SJCRH30 (cell line): ENCODE measurements at regions not wholly inside any gene's neighbourhood (a gene's known extent, or its start where the extent isn't known, plus 50 kb on each side); places are given as distances from the start of the nearest gene placed in this dataset.
"Not testable (repeated sequence)": the region's sequence is repeated elsewhere in the genome, so short reads cannot be mapped to it uniquely, and the experiment has no call there.

Source experiments
- DNase-seq, 2 experiments: peaks; one replicate each; pipeline ENCODE4 v3.0.0-alpha.2; 2015 to 2020
- H3K27ac ChIP-seq: fragments of 250-450 bp; sonication (Bioruptor Pico); 2 replicates; pipeline ENCODE4 v1.5.1; 2020; ENCODE audit warnings: mild to moderate bottlenecking, moderate library complexity
- H3K27me3 ChIP-seq: fragments of 250-450 bp; sonication (Bioruptor Pico); 2 replicates; pipeline ENCODE4 v1.5.1; 2020; ENCODE audit warnings: mild to moderate bottlenecking, moderate library complexity
- H3K36me3 ChIP-seq: fragments of 250-450 bp; sonication (Bioruptor Pico); 2 replicates; pipeline ENCODE4 v1.5.1; 2020; ENCODE audit warnings: mild to moderate bottlenecking, moderate library complexity
- H3K4me1 ChIP-seq: fragments of 250-450 bp; sonication (Bioruptor Pico); 2 replicates; pipeline ENCODE4 v1.5.1; 2020; ENCODE audit warnings: mild to moderate bottlenecking, moderate library complexity
- H3K4me3 ChIP-seq: fragments of 250-450 bp; sonication (Bioruptor Pico); 2 replicates; pipeline ENCODE4 v1.5.1; 2020; ENCODE audit warnings: mild to moderate bottlenecking, moderate library complexity
- H3K9me3 ChIP-seq: fragments of 250-450 bp; sonication (Bioruptor Pico); replicated peaks from 2 replicates; pipeline ENCODE4 v1.5.1; 2020; ENCODE audit warnings: mild to moderate bottlenecking, moderate library complexity

GRCh38 chr15:62357431-62357830 is 192.3 kb upstream of the C2CD4B start:
- DNase-seq = no peak
- no peaks in the 10 kb centered on the region; the same call in 1 of the 2 replicates for H3K27me3 ChIP-seq
- H3K27ac ChIP-seq = no peak overlapping the region
- H3K4me1 ChIP-seq = no peaks in the 10 kb centered on the region
- no peaks in the 10 kb centered on the region for H3K36me3 ChIP-seq
- no peaks in the 10 kb centered on the region for H3K9me3 ChIP-seq
- no peak overlapping the region for H3K4me3 ChIP-seq

- H3K9me3 ChIP-seq = no peaks in the 10 kb centered on the region
- DNase-seq = no peak
- H3K4me1 ChIP-seq = no peaks in the 10 kb centered on the region
- H3K27me3 ChIP-seq = no peaks in the 10 kb centered on the region; the same call in 1 of the 2 replicates
- no peaks in the 10 kb centered on the region for H3K36me3 ChIP-seq
- H3K4me3 ChIP-seq = no peak overlapping the region
- no peak overlapping the region for H3K27ac ChIP-seq
These were observed 194.3 kb upstream of the C2CD4B start for GRCh38 chr15:62359416-62359815.

DNA sequence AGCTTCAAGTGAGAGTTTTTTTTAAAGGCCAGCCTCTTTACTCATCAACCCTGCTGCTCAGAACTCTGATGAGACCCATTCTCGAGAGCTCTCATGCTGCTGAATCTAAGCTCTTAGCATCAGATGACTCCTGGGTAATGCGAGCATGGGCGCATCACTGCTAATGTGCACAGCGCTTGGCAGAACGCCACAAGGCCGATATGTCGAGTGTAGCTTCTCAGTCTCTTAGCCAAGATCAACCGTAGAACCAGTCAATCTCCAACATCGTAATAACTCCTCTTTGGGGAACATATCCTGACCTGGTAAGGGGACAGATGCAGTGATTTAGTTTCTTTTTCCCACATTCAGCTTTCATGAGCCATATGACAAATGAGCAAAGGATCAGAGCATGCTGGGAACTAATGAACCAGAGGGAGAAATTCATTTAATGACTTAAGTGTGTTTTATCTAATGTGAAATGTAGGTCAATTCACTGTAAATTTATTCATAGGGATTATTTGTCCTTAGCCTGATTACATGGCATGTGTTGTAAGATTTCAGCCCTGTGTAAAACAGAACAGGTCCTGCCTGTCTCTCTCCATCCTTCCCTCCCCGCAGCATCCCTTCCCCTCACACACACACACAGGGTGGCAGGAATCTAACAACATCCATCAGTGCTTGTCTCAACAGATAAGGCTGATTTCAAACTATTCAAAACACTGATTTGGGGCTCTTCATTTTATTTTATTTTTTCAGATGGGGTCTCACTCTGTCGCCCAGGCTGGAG is 195.4 kb upstream of the C2CD4B start:
- Histone ChIP-seq H3K27ac (no peak overlapping the region), H3K4me3 (no peak overlapping the region), H3K4me1 (no peaks in the 10 kb centered on the region), H3K27me3 (no peaks in the 10 kb centered on the region; the same call in 1 of the 2 replicates), H3K36me3 (no peaks in the 10 kb centered on the region), H3K9me3 (no peaks in the 10 kb centered on the region)
- DNase-seq = peak; percentile 22 to 49

DNA sequence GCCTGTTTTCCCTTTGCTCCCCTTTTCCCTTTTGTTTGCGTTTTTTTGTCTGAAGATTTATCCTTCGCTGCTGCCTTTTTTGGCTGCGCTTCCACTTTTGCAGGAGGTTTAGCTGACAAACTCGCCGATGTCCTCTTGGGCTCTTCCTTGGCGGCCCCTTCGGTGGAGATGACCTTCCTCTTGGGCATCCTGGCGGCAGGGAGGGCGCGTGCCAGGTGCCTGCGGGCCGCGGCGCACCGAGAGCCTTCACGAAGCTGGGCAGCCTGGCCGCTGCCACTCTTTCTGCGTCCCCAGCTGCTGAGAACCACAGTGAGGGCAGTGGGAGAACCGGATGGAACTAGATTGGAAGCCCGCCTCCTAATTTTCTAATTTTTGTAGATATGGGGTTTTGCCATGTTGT is 197.1 kb upstream of the C2CD4B start:
- no peak for DNase-seq
- Histone ChIP-seq H3K4me3 (no peak overlapping the region), H3K36me3 (no peaks in the 10 kb centered on the region), H3K27me3 (no peaks in the 10 kb centered on the region; the same call in 1 of the 2 replicates), H3K4me1 (peaks cover 4% of the 10 kb centered on the region; the same call in 1 of the 2 replicates), H3K27ac (no peak overlapping the region), H3K9me3 (no peaks in the 10 kb centered on the region)

DNA sequence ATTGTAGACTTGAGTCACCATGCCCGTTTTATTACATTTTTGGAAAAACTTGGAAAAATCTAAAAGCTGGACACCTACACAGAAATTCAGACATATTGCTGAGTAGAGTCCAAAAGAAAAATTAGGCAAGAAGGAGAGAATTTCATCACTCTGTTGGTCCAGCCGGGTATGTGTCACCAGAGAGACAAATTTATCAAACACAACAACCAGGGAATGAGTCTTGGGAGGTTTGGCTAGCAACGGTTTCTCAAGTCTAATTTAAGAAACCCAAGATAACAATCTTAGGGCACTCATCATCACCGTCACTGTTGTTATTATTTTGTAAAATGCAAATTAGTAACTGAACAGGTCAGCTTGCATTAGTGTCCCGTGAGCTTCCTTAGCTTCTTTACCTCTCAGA is 197.5 kb upstream of the C2CD4B start:
- H3K36me3 ChIP-seq = no peaks in the 10 kb centered on the region
- no peak overlapping the region for H3K4me3 ChIP-seq
- DNase-seq = no peak
- peaks cover 4% of the 10 kb centered on the region; the same call in 1 of the 2 replicates for H3K4me1 ChIP-seq
- no peaks in the 10 kb centered on the region for H3K27me3 ChIP-seq
- H3K27ac ChIP-seq = no peak overlapping the region
- H3K9me3 ChIP-seq = no peaks in the 10 kb centered on the region

DNA sequence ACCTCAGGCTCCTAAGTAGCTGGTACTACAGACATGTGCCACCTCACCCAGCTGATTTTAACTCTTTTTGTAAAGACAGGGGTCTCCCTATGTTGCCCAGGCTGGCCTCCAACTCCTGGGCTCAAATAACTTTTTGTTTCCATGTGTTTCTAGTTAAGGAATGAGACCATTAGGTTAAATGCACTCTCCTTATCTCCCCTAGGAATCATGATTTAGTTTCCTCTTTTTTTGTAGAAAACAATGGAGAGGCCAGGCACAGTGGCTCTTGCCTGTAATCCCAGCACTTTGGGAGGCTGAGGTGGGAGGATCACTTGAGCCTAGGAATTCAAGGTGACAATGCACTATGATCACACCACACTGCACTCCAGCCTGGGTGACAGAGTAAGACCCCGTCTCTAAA is 198.8 kb upstream of the C2CD4B start:
- Histone ChIP-seq H3K27me3 (no peaks in the 10 kb centered on the region), H3K4me1 (peaks cover 4% of the 10 kb centered on the region; the same call in 1 of the 2 replicates), H3K9me3 (no peaks in the 10 kb centered on the region), H3K27ac (no peak overlapping the region), H3K4me3 (no peak overlapping the region), H3K36me3 (no peaks in the 10 kb centered on the region)
- no peak for DNase-seq

DNA sequence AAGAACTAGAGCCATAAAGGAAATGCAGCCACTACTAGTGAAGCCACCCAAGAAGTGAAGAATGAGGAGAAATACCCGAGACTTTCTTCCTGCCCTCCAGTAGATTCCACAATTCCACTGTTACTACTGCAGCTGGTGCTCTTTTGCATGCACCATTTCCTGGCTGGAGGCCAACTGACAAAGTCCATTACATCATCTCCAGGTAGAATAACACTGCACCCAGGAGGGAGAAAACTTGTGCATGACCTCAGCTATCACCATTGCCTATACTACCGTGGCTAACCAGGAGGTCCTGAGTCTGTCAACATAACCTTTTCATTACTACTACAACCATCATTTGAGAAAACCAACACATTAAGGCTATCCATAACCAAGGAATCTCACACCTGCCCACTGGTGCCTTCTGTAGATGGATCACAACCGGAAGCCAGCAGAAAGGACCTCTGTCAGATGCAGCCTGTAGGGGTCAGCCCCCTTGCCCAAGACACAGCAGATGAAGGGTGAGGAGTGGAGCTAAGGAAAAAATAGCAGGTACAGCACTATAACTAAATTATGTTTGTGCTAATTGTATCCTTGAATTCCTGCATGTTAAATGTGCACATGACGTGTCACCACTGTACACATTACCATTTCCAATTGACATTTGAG is 200.8 kb upstream of the C2CD4B start:
- peaks cover 4% of the 10 kb centered on the region; the same call in 1 of the 2 replicates for H3K4me1 ChIP-seq
- H3K27me3 ChIP-seq = no peaks in the 10 kb centered on the region
- H3K27ac ChIP-seq = no peak overlapping the region
- no peak overlapping the region for H3K4me3 ChIP-seq
- H3K36me3 ChIP-seq = no peaks in the 10 kb centered on the region
- DNase-seq = peak; percentile 32 to 58
- H3K9me3 ChIP-seq = no peaks in the 10 kb centered on the region

DNA sequence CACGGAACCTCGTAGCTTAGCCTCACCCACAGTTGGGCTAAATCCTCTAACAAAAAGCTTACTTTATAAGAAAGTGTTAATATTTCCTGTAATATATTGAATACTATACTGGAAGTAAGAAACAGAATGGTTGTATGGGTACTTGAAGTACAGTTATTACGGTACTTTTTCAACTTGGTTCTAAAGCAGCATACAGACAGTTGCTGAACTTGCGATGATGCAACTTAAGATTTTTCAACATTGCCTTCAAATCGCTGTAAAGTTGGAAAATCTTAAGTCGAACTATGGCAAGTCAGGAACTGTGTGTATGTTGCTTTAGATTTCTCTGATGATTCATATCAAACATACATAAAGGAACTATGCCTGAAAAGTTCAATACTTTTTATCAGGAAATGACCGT is 204.4 kb upstream of the C2CD4B start:
- Histone ChIP-seq H3K4me1 (peaks cover 4% of the 10 kb centered on the region; the same call in 1 of the 2 replicates), H3K27me3 (no peaks in the 10 kb centered on the region), H3K36me3 (no peaks in the 10 kb centered on the region), H3K9me3 (no peaks in the 10 kb centered on the region), H3K27ac (no peak overlapping the region), H3K4me3 (no peak overlapping the region)
- no peak for DNase-seq

DNA sequence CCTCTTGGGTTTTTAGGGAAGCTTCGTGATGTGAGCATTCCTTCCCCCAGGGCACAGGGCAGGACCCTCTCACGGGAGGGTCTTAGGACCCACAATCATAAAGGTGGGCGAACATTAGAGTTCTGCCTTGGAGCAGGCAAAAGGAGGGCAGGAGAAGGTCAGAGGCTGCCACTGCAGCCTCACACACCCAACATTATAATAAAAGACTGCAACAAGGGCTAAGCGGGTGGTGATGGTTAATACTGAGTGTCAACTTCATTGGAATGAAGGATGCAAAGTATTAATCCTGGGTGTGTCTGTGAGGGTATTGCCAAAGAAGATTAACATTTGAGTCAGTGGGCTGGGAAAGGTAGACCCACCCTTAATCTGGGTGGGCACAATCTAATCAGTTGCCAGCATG is 206.6 kb upstream of the C2CD4B start:
- not testable (repeated sequence) for H3K36me3 ChIP-seq, H3K9me3 ChIP-seq, H3K4me3 ChIP-seq, H3K27me3 ChIP-seq, H3K27ac ChIP-seq, H3K4me1 ChIP-seq, DNase-seq

DNA sequence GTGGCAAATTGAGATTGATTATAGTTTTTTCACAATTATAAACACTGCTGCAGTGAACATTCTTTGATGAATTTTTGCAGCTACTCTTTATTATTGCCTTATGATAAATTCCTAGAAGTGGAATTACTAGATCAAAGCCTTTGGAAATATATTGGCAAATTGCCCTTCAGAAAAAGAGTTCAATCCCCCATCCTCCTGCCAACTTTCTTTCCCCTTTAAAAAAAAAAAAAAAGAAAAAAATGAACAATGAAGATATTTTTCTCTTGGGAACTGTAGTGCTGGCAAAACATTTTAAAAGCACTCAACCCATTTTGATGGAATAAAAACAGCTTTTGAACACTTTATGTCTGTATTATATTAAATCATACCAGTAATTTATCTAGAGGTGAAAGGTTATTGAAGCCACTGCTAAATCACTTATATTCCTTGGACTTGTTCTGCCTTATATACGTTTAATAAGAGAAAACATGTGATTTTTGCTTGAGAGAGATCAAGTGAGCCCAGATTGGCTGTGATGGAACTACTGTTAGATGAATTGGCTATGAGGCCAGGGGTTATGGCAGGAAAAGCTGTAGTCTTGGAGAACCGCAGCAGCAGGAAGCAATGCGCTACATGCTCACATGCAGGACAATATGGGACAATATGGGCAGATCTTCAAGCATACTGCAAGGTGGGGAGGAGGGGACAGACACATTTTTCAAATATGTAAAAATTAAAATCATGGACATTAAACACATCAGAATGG is 212.8 kb upstream of the C2CD4B start:
- H3K9me3 ChIP-seq = no peaks in the 10 kb centered on the region
- DNase-seq = no peak
- H3K27ac ChIP-seq = no peak overlapping the region
- H3K27me3 ChIP-seq = no peaks in the 10 kb centered on the region
- no peaks in the 10 kb centered on the region for H3K4me1 ChIP-seq
- no peak overlapping the region for H3K4me3 ChIP-seq
- H3K36me3 ChIP-seq = no peaks in the 10 kb centered on the region

- Histone ChIP-seq H3K27ac (no peak overlapping the region), H3K9me3 (no peaks in the 10 kb centered on the region), H3K36me3 (no peaks in the 10 kb centered on the region), H3K27me3 (no peaks in the 10 kb centered on the region), H3K4me3 (no peak overlapping the region), H3K4me1 (no peaks in the 10 kb centered on the region)
- DNase-seq = no peak
These were observed 213.8 kb upstream of the C2CD4B start for GRCh38 chr15:62378772-62379498.

GRCh38 chr15:62380011-62380410 is 214.9 kb upstream of the C2CD4B start:
- no peaks in the 10 kb centered on the region for H3K27me3 ChIP-seq
- H3K27ac ChIP-seq = no peak overlapping the region
- H3K4me3 ChIP-seq = no peak overlapping the region
- H3K4me1 ChIP-seq = no peaks in the 10 kb centered on the region
- H3K36me3 ChIP-seq = no peaks in the 10 kb centered on the region
- DNase-seq = no peak
- no peaks in the 10 kb centered on the region for H3K9me3 ChIP-seq

- Histone ChIP-seq H3K36me3 (no peaks in the 10 kb centered on the region), H3K27me3 (no peaks in the 10 kb centered on the region), H3K9me3 (no peaks in the 10 kb centered on the region), H3K4me1 (no peaks in the 10 kb centered on the region), H3K27ac (no peak overlapping the region), H3K4me3 (no peak overlapping the region)
- DNase-seq = no peak
These were observed 217.0 kb upstream of the C2CD4B start for GRCh38 chr15:62382046-62382445.

DNA sequence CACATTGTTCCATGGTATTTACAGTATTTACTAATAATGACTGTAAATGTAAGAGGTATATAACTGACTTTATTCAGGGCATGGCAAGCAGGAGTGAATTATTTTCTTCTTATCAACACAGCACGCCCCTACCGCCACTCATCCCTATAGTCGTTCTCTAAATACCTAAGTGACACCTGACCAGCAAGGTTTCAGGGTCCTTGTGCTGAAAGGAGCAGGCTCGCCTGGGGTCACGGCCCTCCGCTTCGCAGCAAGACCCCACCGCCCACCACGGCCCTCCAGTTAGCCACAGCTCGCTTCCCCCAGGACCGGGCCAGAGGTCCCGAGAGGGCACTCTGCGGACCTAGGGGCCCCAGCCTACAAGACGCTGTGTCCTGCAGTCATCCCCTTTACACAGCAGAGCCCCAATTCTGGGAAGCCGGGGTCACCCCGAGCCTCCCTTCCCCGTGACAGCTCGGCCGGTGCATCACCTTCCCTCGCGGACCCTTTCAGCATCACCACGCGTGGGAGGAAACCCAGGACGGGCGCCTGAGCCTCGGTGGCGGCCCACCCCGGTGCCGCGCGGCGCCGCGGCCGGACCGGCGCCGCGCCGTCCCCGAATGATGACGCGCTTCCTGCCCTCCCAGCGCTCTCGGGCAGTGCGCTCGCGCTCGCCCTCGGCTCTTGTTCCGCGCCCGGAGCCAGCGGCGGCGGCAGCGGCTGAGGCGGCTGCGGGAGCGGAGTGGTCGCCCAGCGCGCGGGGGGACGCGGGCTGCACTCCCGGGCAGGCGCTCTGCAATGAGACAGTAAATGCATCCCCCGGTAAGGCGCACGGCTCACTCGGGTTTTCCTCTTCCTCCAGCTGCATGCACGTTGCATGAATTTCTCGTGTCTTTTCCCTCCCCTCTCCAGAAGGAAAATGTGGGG is 225.1 kb upstream of the C2CD4B start, which contains the start of gene TLN2:
TSS of gene TLN2 (plus strand) at position 666 of the 906 bp plus-strand sequence.
- Histone ChIP-seq H3K4me3 (peak within 1 kb of the TSS; percentile 97), H3K27ac (peak within 1 kb of the TSS; percentile 67), H3K4me1 (no peaks in the 10 kb centered on the region), H3K9me3 (no peaks in the 10 kb centered on the region), H3K36me3 (no peaks in the 10 kb centered on the region), H3K27me3 (no peaks in the 10 kb centered on the region)
- peak; percentile 61 to 81 for DNase-seq
